IMR-90 (cell line): ENCODE measurements at regions not wholly inside any gene's neighbourhood (a gene's known extent, or its start where the extent isn't known, plus 50 kb on each side); places are given as distances from the start of the nearest gene placed in this dataset.

Experiments used
- ATAC-seq: fragments of 200-7000 bp; cut with Tn5 transposase; 2 replicates; pipeline ENCODE4 v1.9.1; 2020; ENCODE audit warnings: low read depth, mild to moderate bottlenecking, moderate library complexity
- BruUV-seq: library from RNA; stranded (reverse); fragments of 400-500 nt; replicated peaks from 2 replicates; lab custom pipeline; 2021; lab: Mats Ljungman, UMichigan
- CTCF ChIA-PET: fragments of 300-600 bp; formaldehyde crosslinking; extraction: SDS; loops from one replicate; lab custom pipeline; 2021; ENCODE audit warnings: antibody characterized with exemption; lab: Yijun Ruan, JAX
- POLR2A ChIA-PET: fragments of 300-600 bp; sonication (Branson Sonifier 250); formaldehyde crosslinking; loops from one replicate; lab custom pipeline; 2022; ENCODE audit warnings: antibody characterized with exemption; ENCODE audit not compliant: unreplicated experiment; lab: Charles Lee
- DNase-seq: peaks from one replicate; pipeline ENCODE4 v3.0.0; 2013
- H2AFZ ChIP-seq: replicated peaks from 2 replicates; pipeline ENCODE3; 2013; ENCODE audit warnings: low read length, mild to moderate bottlenecking; ENCODE audit not compliant: poor library complexity
- H2AK5ac ChIP-seq: 2 replicates; pipeline ENCODE4 v1.6.1; 2013; ENCODE audit warnings: low read depth, low read length, inconsistent platforms
- H2AK9ac ChIP-seq: replicated peaks from 2 replicates; pipeline ENCODE3; 2013; ENCODE audit warnings: mild to moderate bottlenecking, low read depth, low read length, moderate library complexity; ENCODE audit not compliant: poor library complexity
- H2BK120ac ChIP-seq: 2 replicates; pipeline ENCODE4 v1.6.1; 2013; ENCODE audit warnings: low read depth, low read length, inconsistent platforms
- H2BK15ac ChIP-seq: 3 replicates; pipeline ENCODE4 v1.6.1; 2013; ENCODE audit warnings: low read depth, low read length, inconsistent platforms
- H2BK20ac ChIP-seq: 2 replicates; pipeline ENCODE4 v1.6.1; 2013; ENCODE audit warnings: low read depth, mild to moderate bottlenecking, inconsistent platforms, low read length, moderate library complexity
- H2BK5ac ChIP-seq: 2 replicates; pipeline ENCODE4 v1.6.1; 2013; ENCODE audit warnings: mild to moderate bottlenecking, low read depth, low read length, inconsistent platforms; ENCODE audit not compliant: poor library complexity, severe bottlenecking
- H3K14ac ChIP-seq: replicated peaks from 2 replicates; pipeline ENCODE4 v1.6.1; 2013; ENCODE audit warnings: low read depth, low read length, inconsistent platforms
- H3K18ac ChIP-seq: 2 replicates; pipeline ENCODE4 v1.6.1; 2013; ENCODE audit warnings: low read depth, low read length, control low read depth
- H3K23ac ChIP-seq: 2 replicates; pipeline ENCODE4 v1.6.1; 2013; ENCODE audit warnings: low read depth, low read length, inconsistent platforms
- H3K27ac ChIP-seq: 2 replicates; pipeline ENCODE4 v1.5.1; 2013; ENCODE audit warnings: mild to moderate bottlenecking, control low read depth, low read length; ENCODE audit not compliant: insufficient read depth
- H3K27me3 ChIP-seq: 2 replicates; pipeline ENCODE4 v1.6.1; 2013; ENCODE audit warnings: low read length; ENCODE audit not compliant: control insufficient read depth, insufficient read depth
- H3K36me3 ChIP-seq: 2 replicates; pipeline ENCODE4 v1.6.1; 2013; ENCODE audit warnings: low read length, mixed read lengths; ENCODE audit not compliant: control insufficient read depth, insufficient read depth
- H3K4ac ChIP-seq: 2 replicates; pipeline ENCODE4 v1.6.1; 2013; ENCODE audit warnings: low read depth, low read length, inconsistent platforms
- H3K4me1 ChIP-seq: 2 replicates; pipeline ENCODE4 v1.6.1; 2013; ENCODE audit warnings: low read length, mixed read lengths; ENCODE audit not compliant: control insufficient read depth, insufficient read depth
- H3K4me2 ChIP-seq: 2 replicates; pipeline ENCODE4 v1.6.1; 2013; ENCODE audit warnings: low read depth, mild to moderate bottlenecking, control low read depth, low read length, moderate library complexity
- H3K4me3 ChIP-seq: 2 replicates; pipeline ENCODE4 v1.5.1; 2013; ENCODE audit warnings: low read depth, mild to moderate bottlenecking, control low read depth, low read length, moderate library complexity; ENCODE audit not compliant: insufficient read depth
- H3K56ac ChIP-seq: 2 replicates; pipeline ENCODE4 v1.6.1; 2013; ENCODE audit warnings: low read length, inconsistent platforms; ENCODE audit not compliant: insufficient read depth; ENCODE audit errors: extremely low read depth
- H3K79me1 ChIP-seq, 2 experiments: 2 replicates each; pipeline ENCODE4 v1.6.1; 2013; ENCODE audit warnings: low read length in 2 of 2, inconsistent platforms in 1 of 2, low read depth in 1 of 2
- H3K9ac ChIP-seq: 2 replicates; pipeline ENCODE4 v1.6.1; 2013; ENCODE audit warnings: low read depth, low read length, control low read depth
- H3K9me1 ChIP-seq: 2 replicates; pipeline ENCODE4 v1.6.1; 2013; ENCODE audit warnings: low read length, inconsistent platforms; ENCODE audit not compliant: insufficient read depth
- H3K9me3 ChIP-seq: 2 replicates; pipeline ENCODE4 v1.6.1; 2013; ENCODE audit warnings: low read length; ENCODE audit not compliant: control insufficient read depth, insufficient read depth
- H4K20me1 ChIP-seq: 2 replicates; pipeline ENCODE4 v1.6.1; 2013; ENCODE audit warnings: low read length, inconsistent platforms; ENCODE audit not compliant: insufficient read depth
- H4K5ac ChIP-seq: 2 replicates; pipeline ENCODE4 v1.6.1; 2013; ENCODE audit warnings: mild to moderate bottlenecking, low read depth, low read length, control low read depth
- H4K8ac ChIP-seq, 2 experiments: 2 replicates each; pipeline ENCODE4 v1.6.1; 2013; ENCODE audit warnings: low read depth in 2 of 2, low read length in 2 of 2, control low read depth in 1 of 2, inconsistent platforms in 1 of 2
- H4K91ac ChIP-seq: 2 replicates; pipeline ENCODE4 v1.6.1; 2013; ENCODE audit warnings: low read depth, low read length, inconsistent platforms; ENCODE audit not compliant: insufficient read depth
- BHLHE40 ChIP-seq: fragments of 150-350 bp; IDR thresholded peaks from 2 replicates; pipeline ENCODE4 v1.6.1; 2016; ENCODE audit warnings: mild to moderate bottlenecking, low read depth, low read length
- CEBPB ChIP-seq: IDR thresholded peaks from 2 replicates; pipeline ENCODE4 v1.6.1; 2012; ENCODE audit warnings: low read depth, low read length, improper control_type of control experiment
- CHD1 ChIP-seq: IDR thresholded peaks from 2 replicates; pipeline ENCODE4 v1.6.1; 2012; ENCODE audit warnings: low read depth, low read length, improper control_type of control experiment
- FOS ChIP-seq: fragments of 150-350 bp; IDR thresholded peaks from 2 replicates; pipeline ENCODE4 v1.6.1; 2016; ENCODE audit warnings: low read depth, low read length
- MAFK ChIP-seq: IDR thresholded peaks from 2 replicates; pipeline ENCODE4 v1.6.1; 2012; ENCODE audit warnings: low read depth, low read length, improper control_type of control experiment
- MAZ ChIP-seq: IDR thresholded peaks from 2 replicates; pipeline ENCODE4 v1.6.1; 2012; ENCODE audit warnings: low read depth, mild to moderate bottlenecking, low read length, improper control_type of control experiment, moderate library complexity, borderline replicate concordance
- MXI1 ChIP-seq: IDR thresholded peaks from 2 replicates; pipeline ENCODE4 v1.6.1; 2012; ENCODE audit warnings: low read depth, mild to moderate bottlenecking, low read length, moderate library complexity, borderline replicate concordance
- NFE2L2 ChIP-seq: fragments of 150-350 bp; IDR thresholded peaks from 2 replicates; pipeline ENCODE4 v1.6.1; 2016; ENCODE audit warnings: low read depth, mild to moderate bottlenecking, low read length
- RAD21 ChIP-seq: IDR thresholded peaks from 2 replicates; pipeline ENCODE4 v1.6.1; 2012; ENCODE audit warnings: low read length, improper control_type of control experiment
- RCOR1 ChIP-seq: IDR thresholded peaks from 2 replicates; pipeline ENCODE4 v1.6.1; 2012; ENCODE audit warnings: mild to moderate bottlenecking, low read length, improper control_type of control experiment; ENCODE audit not compliant: insufficient replicate concordance
- RFX5 ChIP-seq: IDR thresholded peaks from 2 replicates; pipeline ENCODE4 v1.8.0; 2012; ENCODE audit warnings: low read depth, mild to moderate bottlenecking, low read length, moderate library complexity
- WGBS, 2 experiments: methylation state at CpG; one replicate each; pipeline versions ENCODE4 v1.1.5 to v1.1.7; 2013; ENCODE audit warnings: missing lambda C conversion rate in 2 of 2; ENCODE audit not compliant: insufficient read length in 1 of 2; ENCODE audit errors: extremely low coverage in 2 of 2; 5-methylcytosine and 5-hydroxymethylcytosine counted together
- dilution Hi-C: fragments of 300-500 bp; cut with HindIII; formaldehyde crosslinking; loops from one replicate; pipeline ENCODE4 v1.14.3; 2018; ENCODE audit warnings: low sequenced_read_pairs; ENCODE audit not compliant: unreplicated experiment
- in situ Hi-C: fragments of 300-500 bp; cut with MboI; formaldehyde crosslinking; loops from 3 replicates; pipeline ENCODE4 v1.14.3; 2019; ENCODE audit warnings: low sequenced_read_pairs, inconsistent platforms, mixed read lengths
- intact Hi-C: fragments of 100-400 bp; cut with micrococcal nuclease; formaldehyde crosslinking; loops from 2 replicates; pipeline ENCODE4 v1.10.0; 2022
- TF ChIP-seq, protein P1 (sequence below): fragments of 150-350 bp; IDR thresholded peaks from 2 replicates; pipeline ENCODE4 v1.6.1; 2016; ENCODE audit warnings: low read depth, mild to moderate bottlenecking, low read length, moderate library complexity, borderline replicate concordance
- TF ChIP-seq, protein P2 (sequence below): fragments of 150-350 bp; IDR thresholded peaks from 2 replicates; pipeline ENCODE4 v1.6.1; 2017; ENCODE audit warnings: mild to moderate bottlenecking, antibody characterized with exemption, low read length, low read depth
- TF ChIP-seq, protein P3 (sequence below): conservative IDR thresholded peaks from 2 replicates; pipeline ENCODE4 v1.5.1; 2012; ENCODE audit warnings: mild to moderate bottlenecking, low read depth, low read length, improper control_type of control experiment

DNA sequence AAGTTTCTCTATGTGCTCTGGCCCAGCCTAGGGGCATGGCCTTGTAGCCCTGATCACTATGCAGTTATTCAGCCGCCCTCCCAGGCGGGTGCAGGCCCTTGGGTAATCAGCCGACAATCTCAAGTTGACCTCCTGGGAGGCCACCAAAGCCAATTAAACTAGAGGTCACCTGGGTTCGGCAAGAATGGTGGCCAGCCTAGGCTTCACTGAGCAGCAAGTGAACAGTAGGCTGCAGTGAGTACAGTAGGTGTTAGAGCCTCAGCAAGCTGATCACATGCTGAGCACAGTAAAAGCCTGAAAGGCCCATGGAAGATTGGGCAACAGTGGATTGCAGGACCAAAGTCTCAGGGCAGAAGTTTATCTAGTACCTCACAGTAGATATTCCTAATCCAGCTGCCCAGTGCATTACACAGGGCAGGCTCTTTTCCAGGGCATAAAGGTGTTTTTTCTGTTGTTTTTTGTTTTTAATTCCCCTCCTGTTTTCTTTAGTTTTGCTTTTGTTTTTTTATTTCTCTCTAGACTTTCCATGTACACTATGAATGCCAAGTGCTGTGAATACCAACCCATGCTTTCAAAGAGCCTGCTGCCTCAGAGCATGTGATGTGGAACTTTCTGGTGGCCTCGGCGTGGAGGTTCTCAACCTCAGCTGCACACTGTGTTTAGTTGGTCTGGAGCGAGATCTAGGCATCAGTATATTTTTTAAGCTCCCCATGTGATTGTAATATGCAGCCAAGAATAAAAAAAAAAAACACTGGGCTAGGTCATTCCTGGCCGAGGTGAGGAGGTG is 55.9 kb upstream of the ATL2 start:
- Histone ChIP-seq H3K23ac (no peak overlapping the region), H3K9ac (no peak overlapping the region), H3K36me3 (no peaks in the 10 kb centered on the region), H2BK15ac (no peak overlapping the region), H3K79me1 (no peaks in the 10 kb centered on the region), H3K9me1 (no peaks in the 10 kb centered on the region), H2BK20ac (no peak overlapping the region), H3K4ac (no peak overlapping the region), H3K9me3 (no peaks in the 10 kb centered on the region; the same call in 1 of the 2 replicates), H4K20me1 (no peaks in the 10 kb centered on the region), H2BK5ac (no peak overlapping the region), H3K4me3 (no peak overlapping the region), H3K56ac (no peak overlapping the region), H3K27ac (no peak overlapping the region), H3K4me2 (no peak overlapping the region), H4K91ac (no peak overlapping the region), H2AK5ac (no peak overlapping the region), H4K5ac (no peak overlapping the region), H3K18ac (no peak overlapping the region), H4K8ac (no peak overlapping the region), H3K27me3 (peaks cover 45% of the 10 kb centered on the region), H2BK120ac (no peak overlapping the region), H2AFZ (no peak overlapping the region), H3K4me1 (no peaks in the 10 kb centered on the region), H2AK9ac (no peak overlapping the region), H3K14ac (no peak overlapping the region)
- dilution Hi-C loops, result no loop called here
- TF ChIP-seq CEBPB, result no peak
- TF ChIP-seq, protein P1, sequence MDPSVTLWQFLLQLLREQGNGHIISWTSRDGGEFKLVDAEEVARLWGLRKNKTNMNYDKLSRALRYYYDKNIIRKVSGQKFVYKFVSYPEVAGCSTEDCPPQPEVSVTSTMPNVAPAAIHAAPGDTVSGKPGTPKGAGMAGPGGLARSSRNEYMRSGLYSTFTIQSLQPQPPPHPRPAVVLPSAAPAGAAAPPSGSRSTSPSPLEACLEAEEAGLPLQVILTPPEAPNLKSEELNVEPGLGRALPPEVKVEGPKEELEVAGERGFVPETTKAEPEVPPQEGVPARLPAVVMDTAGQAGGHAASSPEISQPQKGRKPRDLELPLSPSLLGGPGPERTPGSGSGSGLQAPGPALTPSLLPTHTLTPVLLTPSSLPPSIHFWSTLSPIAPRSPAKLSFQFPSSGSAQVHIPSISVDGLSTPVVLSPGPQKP, result no peak
- TF ChIP-seq CHD1, result no peak
- TF ChIP-seq RCOR1, result no peak
- TF ChIP-seq, protein P2, sequence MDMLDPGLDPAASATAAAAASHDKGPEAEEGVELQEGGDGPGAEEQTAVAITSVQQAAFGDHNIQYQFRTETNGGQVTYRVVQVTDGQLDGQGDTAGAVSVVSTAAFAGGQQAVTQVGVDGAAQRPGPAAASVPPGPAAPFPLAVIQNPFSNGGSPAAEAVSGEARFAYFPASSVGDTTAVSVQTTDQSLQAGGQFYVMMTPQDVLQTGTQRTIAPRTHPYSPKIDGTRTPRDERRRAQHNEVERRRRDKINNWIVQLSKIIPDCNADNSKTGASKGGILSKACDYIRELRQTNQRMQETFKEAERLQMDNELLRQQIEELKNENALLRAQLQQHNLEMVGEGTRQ, result no peak
- no peak for TF ChIP-seq FOS
- no peak for TF ChIP-seq RAD21
- no peak for TF ChIP-seq RFX5
- no peak for TF ChIP-seq MXI1
- no peak for TF ChIP-seq MAFK
- no peak for TF ChIP-seq BHLHE40
- TF ChIP-seq MAZ, result no peak
- TF ChIP-seq, protein P3, sequence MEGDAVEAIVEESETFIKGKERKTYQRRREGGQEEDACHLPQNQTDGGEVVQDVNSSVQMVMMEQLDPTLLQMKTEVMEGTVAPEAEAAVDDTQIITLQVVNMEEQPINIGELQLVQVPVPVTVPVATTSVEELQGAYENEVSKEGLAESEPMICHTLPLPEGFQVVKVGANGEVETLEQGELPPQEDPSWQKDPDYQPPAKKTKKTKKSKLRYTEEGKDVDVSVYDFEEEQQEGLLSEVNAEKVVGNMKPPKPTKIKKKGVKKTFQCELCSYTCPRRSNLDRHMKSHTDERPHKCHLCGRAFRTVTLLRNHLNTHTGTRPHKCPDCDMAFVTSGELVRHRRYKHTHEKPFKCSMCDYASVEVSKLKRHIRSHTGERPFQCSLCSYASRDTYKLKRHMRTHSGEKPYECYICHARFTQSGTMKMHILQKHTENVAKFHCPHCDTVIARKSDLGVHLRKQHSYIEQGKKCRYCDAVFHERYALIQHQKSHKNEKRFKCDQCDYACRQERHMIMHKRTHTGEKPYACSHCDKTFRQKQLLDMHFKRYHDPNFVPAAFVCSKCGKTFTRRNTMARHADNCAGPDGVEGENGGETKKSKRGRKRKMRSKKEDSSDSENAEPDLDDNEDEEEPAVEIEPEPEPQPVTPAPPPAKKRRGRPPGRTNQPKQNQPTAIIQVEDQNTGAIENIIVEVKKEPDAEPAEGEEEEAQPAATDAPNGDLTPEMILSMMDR, result no peak
- TF ChIP-seq NFE2L2, result no peak
- POLR2A ChIA-PET, result no interaction called here
- BruUV-seq, result no TSS peak
- DNase-seq, result no peak
- in situ Hi-C loops, result no loop called here
- CTCF ChIA-PET, result no interaction called here
- no peak for ATAC-seq
- 97% methylated on average over 3 of the region's 8 CpGs; no CpG with 5 or more reads in 1 of the 2 experiments for WGBS, 2 experiments
- intact Hi-C loops, result no loop called here
